ENCODE measurements at regions not wholly inside any gene's neighbourhood (a gene's known extent, or its start where the extent isn't known, plus 50 kb on each side); places are given as distances from the start of the nearest gene placed in this dataset.
A peak's percentile ranks its signal among the peaks of the same experiment; 100 is the strongest.
"Not testable (repeated sequence)": the region's sequence is repeated elsewhere in the genome, so short reads cannot be mapped to it uniquely, and the experiment has no call there.

- DNase-seq (ENCODE audit: low read depth in 2 of 2), result not testable (repeated sequence)
Measured at GRCh38 chr9:62833323-62834200, 1643.7 kb downstream of the SPATA31A7 start.

- not testable (repeated sequence) for DNase-seq (ENCODE audit: low read depth in 2 of 2)
Measured at GRCh38 chr9:62837254-62837911, 1647.5 kb downstream of the SPATA31A7 start.

- DNase-seq (ENCODE audit: low read depth in 2 of 2), result peak; percentile 88 to 89
Measured at GRCh38 chr9:62838024-62838718, 1648.3 kb downstream of the SPATA31A7 start.

- not testable (repeated sequence) for DNase-seq (ENCODE audit: low read depth in 2 of 2)
Measured at GRCh38 chr9:62839168-62839567, 1649.3 kb downstream of the SPATA31A7 start.

- DNase-seq (ENCODE audit: low read depth in 2 of 2), result not testable (repeated sequence)
Measured at GRCh38 chr9:62843145-62843544, 1653.3 kb downstream of the SPATA31A7 start.

- DNase-seq (ENCODE audit: low read depth in 2 of 2), result not testable (repeated sequence)
Measured at GRCh38 chr9:62843706-62844290, 1654.0 kb downstream of the SPATA31A7 start.

- not testable (repeated sequence) for DNase-seq (ENCODE audit: low read depth in 2 of 2)
Measured at GRCh38 chr9:62844681-62845185, 1654.9 kb downstream of the SPATA31A7 start.

- DNase-seq (ENCODE audit: low read depth in 2 of 2), result not testable (repeated sequence)
Measured at GRCh38 chr9:62848258-62848657, 1658.4 kb downstream of the SPATA31A7 start.

GRCh38 chr9:62849991-62850390 is 1660.2 kb downstream of the SPATA31A7 start:
- DNase-seq (ENCODE audit: low read depth in 2 of 2), result not testable (repeated sequence)

GRCh38 chr9:62857280-62857679 is 1667.4 kb downstream of the SPATA31A7 start:
- DNase-seq (ENCODE audit: low read depth in 2 of 2), result not testable (repeated sequence)

- DNase-seq (ENCODE audit: low read depth in 2 of 2), result not testable (repeated sequence)
Measured at GRCh38 chr9:62858240-62858639, 1668.4 kb downstream of the SPATA31A7 start.

- DNase-seq (ENCODE audit: low read depth in 2 of 2), result not testable (repeated sequence)
Measured at GRCh38 chr9:62860939-62861860, 1671.4 kb downstream of the SPATA31A7 start.

GRCh38 chr9:62862180-62862579 is 1672.3 kb downstream of the SPATA31A7 start:
- DNase-seq (ENCODE audit: low read depth in 2 of 2), result not testable (repeated sequence)

GRCh38 chr9:62863319-62863718 is 1673.5 kb downstream of the SPATA31A7 start:
- not testable (repeated sequence) for DNase-seq (ENCODE audit: low read depth in 2 of 2)

GRCh38 chr9:62863867-62864266 is 1674.0 kb downstream of the SPATA31A7 start:
- not testable (repeated sequence) for DNase-seq (ENCODE audit: low read depth in 2 of 2)

GRCh38 chr9:62864481-62865469 is 1674.9 kb downstream of the SPATA31A7 start:
- DNase-seq (ENCODE audit: low read depth in 2 of 2), result not testable (repeated sequence)

GRCh38 chr9:62869061-62869460 is 1679.2 kb downstream of the SPATA31A7 start:
- DNase-seq (ENCODE audit: low read depth in 2 of 2), result not testable (repeated sequence)

GRCh38 chr9:62871765-62872164 is 1681.9 kb downstream of the SPATA31A7 start:
- not testable (repeated sequence) for DNase-seq (ENCODE audit: low read depth in 2 of 2)

- not testable (repeated sequence) for DNase-seq (ENCODE audit: low read depth in 2 of 2)
Measured at GRCh38 chr9:62874213-62874612, 1684.4 kb downstream of the SPATA31A7 start.

Data from activated CD4-positive, alpha-beta T cell treated with anti-CD3 and anti-CD28 coated beads for 24 hours (primary cell).